NB4 (cell line): ENCODE measurements at regions not wholly inside any gene's neighbourhood (a gene's known extent, or its start where the extent isn't known, plus 50 kb on each side); places are given as distances from the start of the nearest gene placed in this dataset.

Source experiments
- MYC ChIP-seq: IDR thresholded peaks from 2 replicates; pipeline ENCODE4 v1.6.1; 2011; ENCODE audit warnings: low read depth, low read length
- POLR2A ChIP-seq: IDR thresholded peaks from 2 replicates; pipeline ENCODE4 v1.6.1; 2011; ENCODE audit warnings: mild to moderate bottlenecking; ENCODE audit not compliant: insufficient read length; ENCODE audit errors: extremely low read depth
- TF ChIP-seq, protein P1 (sequence below): IDR thresholded peaks from one replicate; pipeline ENCODE4 v1.5.1; 2012; ENCODE audit warnings: low read depth, low read length
- TF ChIP-seq, protein P2 (sequence below): IDR thresholded peaks from 2 replicates; pipeline ENCODE4 v1.6.1; 2011; ENCODE audit warnings: low read depth, low read length

DNA sequence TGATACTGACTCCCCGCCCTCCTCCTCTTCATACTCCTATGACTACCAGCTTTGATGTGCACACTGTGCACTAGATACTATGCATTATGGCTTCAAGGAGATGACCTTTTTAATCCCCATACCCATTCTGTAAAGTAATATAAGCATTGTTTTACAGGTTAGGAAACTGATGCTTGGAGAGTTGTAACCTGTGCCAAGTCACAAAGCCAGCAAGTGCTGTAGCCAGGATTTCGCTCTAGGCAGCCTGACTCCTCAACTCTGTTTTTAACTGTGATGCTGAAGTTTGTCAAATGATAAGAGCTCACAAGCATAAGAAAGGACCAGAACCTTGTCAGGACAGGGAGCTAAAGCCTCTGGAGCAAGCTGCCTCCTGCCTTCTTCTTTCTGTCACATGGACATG lies 461.3 kb downstream of the TMEM232 start:
- TF ChIP-seq POLR2A (no peak), MYC (no peak)
- TF ChIP-seq, protein P1, sequence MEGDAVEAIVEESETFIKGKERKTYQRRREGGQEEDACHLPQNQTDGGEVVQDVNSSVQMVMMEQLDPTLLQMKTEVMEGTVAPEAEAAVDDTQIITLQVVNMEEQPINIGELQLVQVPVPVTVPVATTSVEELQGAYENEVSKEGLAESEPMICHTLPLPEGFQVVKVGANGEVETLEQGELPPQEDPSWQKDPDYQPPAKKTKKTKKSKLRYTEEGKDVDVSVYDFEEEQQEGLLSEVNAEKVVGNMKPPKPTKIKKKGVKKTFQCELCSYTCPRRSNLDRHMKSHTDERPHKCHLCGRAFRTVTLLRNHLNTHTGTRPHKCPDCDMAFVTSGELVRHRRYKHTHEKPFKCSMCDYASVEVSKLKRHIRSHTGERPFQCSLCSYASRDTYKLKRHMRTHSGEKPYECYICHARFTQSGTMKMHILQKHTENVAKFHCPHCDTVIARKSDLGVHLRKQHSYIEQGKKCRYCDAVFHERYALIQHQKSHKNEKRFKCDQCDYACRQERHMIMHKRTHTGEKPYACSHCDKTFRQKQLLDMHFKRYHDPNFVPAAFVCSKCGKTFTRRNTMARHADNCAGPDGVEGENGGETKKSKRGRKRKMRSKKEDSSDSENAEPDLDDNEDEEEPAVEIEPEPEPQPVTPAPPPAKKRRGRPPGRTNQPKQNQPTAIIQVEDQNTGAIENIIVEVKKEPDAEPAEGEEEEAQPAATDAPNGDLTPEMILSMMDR = no peak
- TF ChIP-seq, protein P2, sequence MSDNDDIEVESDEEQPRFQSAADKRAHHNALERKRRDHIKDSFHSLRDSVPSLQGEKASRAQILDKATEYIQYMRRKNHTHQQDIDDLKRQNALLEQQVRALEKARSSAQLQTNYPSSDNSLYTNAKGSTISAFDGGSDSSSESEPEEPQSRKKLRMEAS = no peak
